ENCODE measurements at regions not wholly inside any gene's neighbourhood (a gene's known extent, or its start where the extent isn't known, plus 50 kb on each side); places are given as distances from the start of the nearest gene placed in this dataset.

- Histone ChIP-seq H3K4me2 (ENCODE audit: insufficient read depth, low read length) (no peak overlapping the region), H3K4me3 (ENCODE audit: insufficient read depth, low read length) (no peak overlapping the region), H3K79me2 (ENCODE audit: insufficient read depth, low read length) (no peaks in the 10 kb centered on the region), H3K9me3 (ENCODE audit: low read depth, low read length) (peaks cover 8% of the 10 kb centered on the region), H4K20me1 (ENCODE audit: insufficient read depth, low read length) (no peaks in the 10 kb centered on the region), H3K4me1 (ENCODE audit: insufficient read depth, low read length) (no peaks in the 10 kb centered on the region), H3K27me3 (ENCODE audit: insufficient read depth, low read length) (no peaks in the 10 kb centered on the region), H2AFZ (ENCODE audit: low read length) (no peak overlapping the region), H3K27ac (ENCODE audit: low read depth, low read length) (no peak overlapping the region), H3K36me3 (ENCODE audit: insufficient read depth, low read length) (no peaks in the 10 kb centered on the region)
- no peak for TF ChIP-seq CTCF (IDR thresholded peaks at IDR 0.05; ENCODE audit: extremely low read depth, low read depth, low read length)
- no peak for DNase-seq (ENCODE audit: insufficient read length, low spot score, missing footprints)
Observed at GRCh38 chr13:82438320-82438719, 1444.0 kb downstream of the SLITRK1 start.

- Histone ChIP-seq H3K4me1 (ENCODE audit: insufficient read depth, low read length) (no peaks in the 10 kb centered on the region), H3K79me2 (ENCODE audit: insufficient read depth, low read length) (no peaks in the 10 kb centered on the region)
Observed at GRCh38 chr13:82436099-82436585, 1446.1 kb downstream of the SLITRK1 start.

GRCh38 chr13:82432949-82433348 is 1449.3 kb downstream of the SLITRK1 start:
- Histone ChIP-seq H3K36me3 (ENCODE audit: insufficient read depth, low read length) (no peaks in the 10 kb centered on the region), H3K4me1 (ENCODE audit: insufficient read depth, low read length) (no peaks in the 10 kb centered on the region), H3K27me3 (ENCODE audit: insufficient read depth, low read length) (no peaks in the 10 kb centered on the region), H2AFZ (ENCODE audit: low read length) (no peak overlapping the region), H3K9me3 (ENCODE audit: low read depth, low read length) (peaks cover 8% of the 10 kb centered on the region), H3K27ac (ENCODE audit: low read depth, low read length) (no peak overlapping the region), H3K79me2 (ENCODE audit: insufficient read depth, low read length) (no peaks in the 10 kb centered on the region), H3K4me3 (ENCODE audit: insufficient read depth, low read length) (no peak overlapping the region), H4K20me1 (ENCODE audit: insufficient read depth, low read length) (no peaks in the 10 kb centered on the region), H3K4me2 (ENCODE audit: insufficient read depth, low read length) (no peak overlapping the region)
- no peak for TF ChIP-seq CTCF (IDR thresholded peaks at IDR 0.05; ENCODE audit: extremely low read depth, low read depth, low read length)
- no peak for DNase-seq (ENCODE audit: insufficient read length, low spot score, missing footprints)

More at GRCh38 chr13:82436099-82436585, 1446.1 kb downstream of the SLITRK1 start:
- Histone ChIP-seq H3K4me2 (ENCODE audit: insufficient read depth, low read length) (no peak overlapping the region), H3K36me3 (ENCODE audit: insufficient read depth, low read length) (no peaks in the 10 kb centered on the region), H4K20me1 (ENCODE audit: insufficient read depth, low read length) (no peaks in the 10 kb centered on the region), H3K27ac (ENCODE audit: low read depth, low read length) (no peak overlapping the region), H2AFZ (ENCODE audit: low read length) (no peak overlapping the region), H3K4me3 (ENCODE audit: insufficient read depth, low read length) (no peak overlapping the region), H3K27me3 (ENCODE audit: insufficient read depth, low read length) (no peaks in the 10 kb centered on the region), H3K9me3 (ENCODE audit: low read depth, low read length) (peaks cover 8% of the 10 kb centered on the region)
- DNase-seq (ENCODE audit: insufficient read length, low spot score, missing footprints): no peak
- no peak for TF ChIP-seq CTCF (IDR thresholded peaks at IDR 0.05; ENCODE audit: extremely low read depth, low read depth, low read length)

- no peak overlapping the region for H3K4me3 ChIP-seq (ENCODE audit: insufficient read depth, low read length)
- no peak overlapping the region for H3K4me2 ChIP-seq (ENCODE audit: insufficient read depth, low read length)
- H2AFZ ChIP-seq (ENCODE audit: low read length): no peak overlapping the region
- H4K20me1 ChIP-seq (ENCODE audit: insufficient read depth, low read length): no peaks in the 10 kb centered on the region
- no peaks in the 10 kb centered on the region for H3K9me3 ChIP-seq (ENCODE audit: low read depth, low read length)
- no peak for TF ChIP-seq CTCF (IDR thresholded peaks at IDR 0.05; ENCODE audit: extremely low read depth, low read depth, low read length)
- no peak overlapping the region for H3K27ac ChIP-seq (ENCODE audit: low read depth, low read length)
- no peaks in the 10 kb centered on the region for H3K36me3 ChIP-seq (ENCODE audit: insufficient read depth, low read length)
- no peak for DNase-seq (ENCODE audit: insufficient read length, low spot score, missing footprints)
- H3K27me3 ChIP-seq (ENCODE audit: insufficient read depth, low read length): no peaks in the 10 kb centered on the region
- no peaks in the 10 kb centered on the region for H3K79me2 ChIP-seq (ENCODE audit: insufficient read depth, low read length)
- H3K4me1 ChIP-seq (ENCODE audit: insufficient read depth, low read length): no peaks in the 10 kb centered on the region
Observed at GRCh38 chr13:82412749-82413148, 1469.5 kb downstream of the SLITRK1 start.

Measured in osteoblast (primary cell).